Right lobe of liver (tissue), 4 donors: ENCODE measurements at regions not wholly inside any gene's neighbourhood (a gene's known extent, or its start where the extent isn't known, plus 50 kb on each side); places are given as distances from the start of the nearest gene placed in this dataset.

Source experiments
- POLR2A ChIP-seq: fragments of 450-650 bp; IDR thresholded peaks from one replicate; pipeline ENCODE4 v1.6.1; 2017; ENCODE audit warnings: antibody characterized with exemption, mild to moderate bottlenecking
- TF ChIP-seq, protein P1 (sequence below), 4 donors: fragments of 200-600 bp in 3 of 4; fragments of 450-650 bp in 1 of 4; IDR thresholded peaks; one replicate each; pipeline versions ENCODE4 v1.5.1 to v1.8.0; 2016 to 2022; ENCODE audit warnings: antibody characterized with exemption in 4 of 4, mild to moderate bottlenecking in 2 of 4
- donor health status: DM: no; HTN: no; CAD: no.
- donor health status: DM: no; HTN: no; CAD: no.
- donor health status: DM: no; HTN: yes; CAD: no.

DNA sequence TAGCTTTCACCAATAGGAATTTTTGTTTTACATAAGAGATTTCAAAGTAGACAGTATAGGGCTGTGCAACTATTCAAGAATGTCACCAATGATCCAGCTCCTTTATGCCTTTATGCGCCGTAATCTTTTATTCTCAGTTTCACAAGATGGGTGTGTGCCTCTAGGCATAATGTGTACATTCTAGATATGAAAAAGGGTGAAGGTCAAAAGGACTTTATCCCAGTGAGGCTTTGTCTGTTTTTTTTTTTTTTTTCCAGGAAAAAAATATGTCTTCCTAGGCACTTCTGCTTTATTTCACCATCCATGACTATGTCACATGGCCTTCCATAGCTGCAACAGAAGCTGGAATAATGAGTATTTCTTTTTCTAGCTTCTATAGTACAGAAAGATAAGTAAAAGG lies 142.3 kb upstream of the IGF1 start:
- TF ChIP-seq, protein P1, sequence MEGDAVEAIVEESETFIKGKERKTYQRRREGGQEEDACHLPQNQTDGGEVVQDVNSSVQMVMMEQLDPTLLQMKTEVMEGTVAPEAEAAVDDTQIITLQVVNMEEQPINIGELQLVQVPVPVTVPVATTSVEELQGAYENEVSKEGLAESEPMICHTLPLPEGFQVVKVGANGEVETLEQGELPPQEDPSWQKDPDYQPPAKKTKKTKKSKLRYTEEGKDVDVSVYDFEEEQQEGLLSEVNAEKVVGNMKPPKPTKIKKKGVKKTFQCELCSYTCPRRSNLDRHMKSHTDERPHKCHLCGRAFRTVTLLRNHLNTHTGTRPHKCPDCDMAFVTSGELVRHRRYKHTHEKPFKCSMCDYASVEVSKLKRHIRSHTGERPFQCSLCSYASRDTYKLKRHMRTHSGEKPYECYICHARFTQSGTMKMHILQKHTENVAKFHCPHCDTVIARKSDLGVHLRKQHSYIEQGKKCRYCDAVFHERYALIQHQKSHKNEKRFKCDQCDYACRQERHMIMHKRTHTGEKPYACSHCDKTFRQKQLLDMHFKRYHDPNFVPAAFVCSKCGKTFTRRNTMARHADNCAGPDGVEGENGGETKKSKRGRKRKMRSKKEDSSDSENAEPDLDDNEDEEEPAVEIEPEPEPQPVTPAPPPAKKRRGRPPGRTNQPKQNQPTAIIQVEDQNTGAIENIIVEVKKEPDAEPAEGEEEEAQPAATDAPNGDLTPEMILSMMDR (IDR thresholded peaks at IDR 0.05), result no peak
- TF ChIP-seq POLR2A, result no peak
